ENCODE measurements at regions not wholly inside any gene's neighbourhood (a gene's known extent, or its start where the extent isn't known, plus 50 kb on each side); places are given as distances from the start of the nearest gene placed in this dataset.

- no peak for DNase-seq (ENCODE audit: low spot score)
- Histone ChIP-seq H3K4me1 (replicated peaks) (peaks cover 17% of the 10 kb centered on the region), H3K9me3 (no peaks in the 10 kb centered on the region), H3K36me3 (no peaks in the 10 kb centered on the region), H3K27me3 (replicated peaks; ENCODE audit: insufficient read depth) (no peaks in the 10 kb centered on the region), H3K27ac (no peak overlapping the region), H3K4me3 (no peak overlapping the region)
- TF ChIP-seq CTCF (IDR thresholded peaks at IDR 0.05) (no peak), POLR2AphosphoS5 (IDR thresholded peaks at IDR 0.05) (no peak), POLR2A (IDR thresholded peaks at IDR 0.05) (no peak)
- 84% methylated on average over 3 of the region's 3 CpGs for WGBS
- intact Hi-C loops (cut with DNase I): no loop called here
Measured at GRCh38 chr21:41676198-41676597, 90.7 kb downstream of the RIPK4 start.

DNA sequence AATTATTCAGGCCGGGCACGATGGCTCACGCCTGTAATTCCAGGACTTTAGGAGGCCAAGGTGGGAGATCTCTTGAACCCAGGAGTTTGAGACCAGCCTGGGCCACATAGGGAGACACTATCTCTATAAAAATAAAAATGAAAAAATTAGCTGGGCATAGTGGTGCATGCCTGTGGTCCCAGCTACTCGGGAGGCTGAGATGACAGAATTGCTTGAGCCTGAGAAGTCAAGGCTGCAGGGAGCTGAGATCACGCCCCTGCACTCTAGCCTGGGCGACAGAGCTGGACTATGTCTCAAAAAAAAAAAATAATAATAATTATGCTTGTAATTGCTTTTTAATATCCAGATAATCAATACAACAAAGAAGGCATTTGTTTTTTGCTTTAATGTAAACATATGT, 91.3 kb downstream of the RIPK4 start:
- 75% methylated on average over 6 of the region's 6 CpGs for WGBS
- DNase-seq (ENCODE audit: low spot score): no peak
- TF ChIP-seq POLR2A (IDR thresholded peaks at IDR 0.05) (no peak), POLR2AphosphoS5 (IDR thresholded peaks at IDR 0.05) (no peak), CTCF (IDR thresholded peaks at IDR 0.05) (no peak)
- H3K27me3 ChIP-seq (replicated peaks; ENCODE audit: insufficient read depth): no peaks in the 10 kb centered on the region
- H3K36me3 ChIP-seq: no peaks in the 10 kb centered on the region
- intact Hi-C loops (cut with DNase I): no loop called here
- no peaks in the 10 kb centered on the region for H3K9me3 ChIP-seq
- no peak overlapping the region for H3K4me3 ChIP-seq
- H3K4me1 ChIP-seq (replicated peaks): peaks cover 11% of the 10 kb centered on the region
- no peak overlapping the region for H3K27ac ChIP-seq

- Histone ChIP-seq H3K36me3 (no peaks in the 10 kb centered on the region), H3K27me3 (replicated peaks; ENCODE audit: insufficient read depth) (no peaks in the 10 kb centered on the region), H3K4me3 (no peak overlapping the region), H3K27ac (no peak overlapping the region), H3K9me3 (no peaks in the 10 kb centered on the region), H3K4me1 (replicated peaks) (peaks cover 8% of the 10 kb centered on the region)
- 81% methylated on average over 6 of the region's 6 CpGs for WGBS
- TF ChIP-seq POLR2AphosphoS5 (IDR thresholded peaks at IDR 0.05) (no peak), CTCF (IDR thresholded peaks at IDR 0.05) (no peak), POLR2A (IDR thresholded peaks at IDR 0.05) (no peak)
- intact Hi-C loops (cut with DNase I): no loop called here
- DNase-seq (ENCODE audit: low spot score): no peak
Measured at GRCh38 chr21:41674402-41674801, 92.5 kb downstream of the RIPK4 start.

GRCh38 chr21:41673596-41674335, 93.1 kb downstream of the RIPK4 start:
- intact Hi-C loops (cut with DNase I): no loop called here
- DNase-seq (ENCODE audit: low spot score): no peak
- Histone ChIP-seq H3K27me3 (replicated peaks; ENCODE audit: insufficient read depth) (no peaks in the 10 kb centered on the region), H3K27ac (no peak overlapping the region), H3K36me3 (no peaks in the 10 kb centered on the region), H3K4me1 (replicated peaks) (peaks cover 5% of the 10 kb centered on the region), H3K4me3 (no peak overlapping the region), H3K9me3 (no peaks in the 10 kb centered on the region)
- no peak for TF ChIP-seq POLR2AphosphoS5 (IDR thresholded peaks at IDR 0.05)
- TF ChIP-seq POLR2A (IDR thresholded peaks at IDR 0.05): no peak
- TF ChIP-seq CTCF (IDR thresholded peaks at IDR 0.05): no peak
- WGBS: 63% methylated on average over 13 of the region's 13 CpGs

GRCh38 chr21:41673071-41673470, 93.8 kb downstream of the RIPK4 start:
- no peaks in the 10 kb centered on the region for H3K9me3 ChIP-seq
- H3K4me3 ChIP-seq: no peak overlapping the region
- H3K36me3 ChIP-seq: no peaks in the 10 kb centered on the region
- no peaks in the 10 kb centered on the region for H3K27me3 ChIP-seq (replicated peaks; ENCODE audit: insufficient read depth)
- H3K4me1 ChIP-seq (replicated peaks): no peaks in the 10 kb centered on the region
- TF ChIP-seq POLR2AphosphoS5 (IDR thresholded peaks at IDR 0.05) (no peak), CTCF (IDR thresholded peaks at IDR 0.05) (no peak), POLR2A (IDR thresholded peaks at IDR 0.05) (no peak)
- intact Hi-C loops (cut with DNase I): no loop called here
- WGBS: 92% methylated on average over 18 of the region's 18 CpGs
- no peak overlapping the region for H3K27ac ChIP-seq
- DNase-seq (ENCODE audit: low spot score): no peak
